Activated CD8-positive, alpha-beta T cell treated with anti-CD3 and anti-CD28 coated beads for 36 hours (primary cell): ENCODE measurements at regions not wholly inside any gene's neighbourhood (a gene's known extent, or its start where the extent isn't known, plus 50 kb on each side); places are given as distances from the start of the nearest gene placed in this dataset.

Source experiments
- ATAC-seq: fragments of 200-7000 bp; cut with Tn5 transposase; one replicate; pipeline ENCODE4 v1.10.0; 2021; ENCODE audit warnings: mild to moderate bottlenecking, moderate library complexity
- CTCF ChIA-PET: fragments of 350-600 bp; sonication (Branson Sonifier 250); formaldehyde crosslinking; loops from one replicate; lab custom pipeline; 2021; ENCODE audit warnings: antibody characterized with exemption; lab: Charles Lee
- POLR2A ChIA-PET: fragments of 350-600 bp; sonication (Branson Sonifier 250); formaldehyde crosslinking; loops from one replicate; lab custom pipeline; 2021; ENCODE audit warnings: antibody characterized with exemption; lab: Charles Lee
- DNase-seq: peaks from one replicate; pipeline ENCODE4 v3.0.0-alpha.2; 2020
- H3K27ac Mint-ChIP-seq: one replicate; pipeline ENCODE4 v1.8.0; 2021; ENCODE audit warnings: mild to moderate bottlenecking, mixed read lengths
- H3K27me3 Mint-ChIP-seq: one replicate; pipeline ENCODE4 v1.8.0; 2021; ENCODE audit warnings: mixed read lengths
- H3K36me3 Mint-ChIP-seq: one replicate; pipeline ENCODE4 v1.8.0; 2021; ENCODE audit warnings: low read depth, mixed read lengths
- H3K4me1 Mint-ChIP-seq: one replicate; pipeline ENCODE4 v1.8.0; 2021; ENCODE audit warnings: low read depth, mixed read lengths
- H3K4me3 Mint-ChIP-seq: one replicate; pipeline ENCODE4 v1.8.0; 2021; ENCODE audit warnings: mild to moderate bottlenecking, moderate library complexity, mixed read lengths
- H3K9me3 Mint-ChIP-seq: one replicate; pipeline ENCODE4 v1.8.0; 2021; ENCODE audit warnings: mixed read lengths
- intact Hi-C: fragments of 100-400 bp; cut with micrococcal nuclease; formaldehyde crosslinking; loops from one replicate; pipeline ENCODE4 v1.10.0; 2022
- TF ChIP-seq, protein P1 (sequence below): fragments of 200-600 bp; IDR thresholded peaks from one replicate; pipeline ENCODE4 v1.8.0; 2022; ENCODE audit warnings: antibody characterized with exemption, mild to moderate bottlenecking

DNA sequence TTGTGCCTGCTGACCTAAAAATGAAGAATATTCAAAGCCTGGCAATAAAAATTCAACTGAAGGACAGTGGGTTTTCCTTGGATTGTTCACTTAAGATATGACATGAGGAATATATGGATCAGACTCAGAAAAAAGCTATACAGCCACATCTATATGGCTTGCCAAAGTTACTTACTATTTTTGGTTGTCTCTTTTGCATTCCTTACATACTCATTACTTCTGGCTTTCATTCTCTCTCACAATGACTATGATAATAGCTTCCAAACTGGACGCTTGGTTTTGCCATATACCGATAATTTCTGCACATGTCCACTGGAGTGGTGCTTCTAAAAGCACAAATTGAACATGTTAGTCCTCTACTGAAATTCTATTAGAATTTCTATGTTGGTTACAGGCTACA lies 664.9 kb downstream of the CDH8 start:
- CTCF ChIA-PET, result no interaction called here
- peaks cover 15% of the 10 kb centered on the region for H3K9me3 Mint-ChIP-seq
- H3K4me1 Mint-ChIP-seq, result no peaks in the 10 kb centered on the region
- intact Hi-C loops, result no loop called here
- TF ChIP-seq, protein P1, sequence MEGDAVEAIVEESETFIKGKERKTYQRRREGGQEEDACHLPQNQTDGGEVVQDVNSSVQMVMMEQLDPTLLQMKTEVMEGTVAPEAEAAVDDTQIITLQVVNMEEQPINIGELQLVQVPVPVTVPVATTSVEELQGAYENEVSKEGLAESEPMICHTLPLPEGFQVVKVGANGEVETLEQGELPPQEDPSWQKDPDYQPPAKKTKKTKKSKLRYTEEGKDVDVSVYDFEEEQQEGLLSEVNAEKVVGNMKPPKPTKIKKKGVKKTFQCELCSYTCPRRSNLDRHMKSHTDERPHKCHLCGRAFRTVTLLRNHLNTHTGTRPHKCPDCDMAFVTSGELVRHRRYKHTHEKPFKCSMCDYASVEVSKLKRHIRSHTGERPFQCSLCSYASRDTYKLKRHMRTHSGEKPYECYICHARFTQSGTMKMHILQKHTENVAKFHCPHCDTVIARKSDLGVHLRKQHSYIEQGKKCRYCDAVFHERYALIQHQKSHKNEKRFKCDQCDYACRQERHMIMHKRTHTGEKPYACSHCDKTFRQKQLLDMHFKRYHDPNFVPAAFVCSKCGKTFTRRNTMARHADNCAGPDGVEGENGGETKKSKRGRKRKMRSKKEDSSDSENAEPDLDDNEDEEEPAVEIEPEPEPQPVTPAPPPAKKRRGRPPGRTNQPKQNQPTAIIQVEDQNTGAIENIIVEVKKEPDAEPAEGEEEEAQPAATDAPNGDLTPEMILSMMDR, result no peak
- ATAC-seq (no peak), DNase-seq (no peak)
- H3K4me3 Mint-ChIP-seq, result no peak overlapping the region
- no peaks in the 10 kb centered on the region for H3K27me3 Mint-ChIP-seq
- H3K36me3 Mint-ChIP-seq, result no peaks in the 10 kb centered on the region
- POLR2A ChIA-PET, result no interaction called here
- no peak overlapping the region for H3K27ac Mint-ChIP-seq

DNA sequence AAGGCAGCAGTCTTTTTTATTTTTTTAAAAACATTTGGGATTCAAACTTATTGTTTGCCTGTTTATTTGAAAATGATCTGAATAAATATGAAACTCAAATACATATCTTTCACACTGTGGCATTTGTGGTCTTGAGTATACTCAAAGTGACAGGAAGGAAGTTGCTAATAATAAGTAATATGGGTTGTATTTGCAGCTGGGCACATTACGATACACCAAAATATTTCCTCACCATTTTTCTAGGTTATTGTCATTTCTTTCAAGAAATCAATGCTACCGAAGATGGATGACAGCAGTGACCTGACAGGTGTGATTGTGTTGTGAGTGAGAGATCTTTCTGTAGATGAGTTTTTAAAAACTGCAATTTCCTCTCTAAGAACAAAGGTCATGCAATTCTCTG lies 665.7 kb downstream of the CDH8 start:
- Mint-ChIP-seq H3K27ac (no peak overlapping the region), H3K4me3 (no peak overlapping the region), H3K36me3 (no peaks in the 10 kb centered on the region), H3K4me1 (no peaks in the 10 kb centered on the region), H3K9me3 (peaks cover 15% of the 10 kb centered on the region), H3K27me3 (no peaks in the 10 kb centered on the region)
- ATAC-seq (no peak), DNase-seq (no peak)
- ChIA-PET POLR2A (no interaction called here), CTCF (no interaction called here)
- intact Hi-C loops, result no loop called here
- TF ChIP-seq, protein P1, result no peak

DNA sequence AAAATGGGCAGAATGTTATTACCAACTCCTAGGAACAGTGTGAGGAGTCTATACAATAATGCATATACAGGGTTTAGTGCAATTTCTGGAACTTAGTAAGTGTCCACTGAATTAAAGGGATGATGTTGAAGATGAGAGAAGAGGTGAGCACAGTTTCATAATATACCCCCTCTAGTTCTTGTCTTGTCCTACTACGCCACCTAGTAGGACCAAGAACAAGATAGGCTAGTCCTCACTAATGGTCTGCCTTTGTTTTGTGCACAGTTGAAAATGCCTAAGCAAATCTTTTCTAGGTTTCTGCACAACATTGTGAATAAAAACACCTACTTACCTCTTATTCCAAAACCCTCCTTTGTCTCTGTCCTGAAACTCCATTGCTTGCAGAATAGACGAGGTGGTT lies 670.2 kb downstream of the CDH8 start:
- TF ChIP-seq, protein P1, result no peak
- intact Hi-C loops, result no loop called here
- ATAC-seq (no peak), DNase-seq (no peak)
- Mint-ChIP-seq H3K27ac (no peak overlapping the region), H3K4me1 (no peaks in the 10 kb centered on the region), H3K9me3 (peaks cover 15% of the 10 kb centered on the region), H3K4me3 (no peak overlapping the region), H3K36me3 (no peaks in the 10 kb centered on the region), H3K27me3 (no peaks in the 10 kb centered on the region)
- ChIA-PET POLR2A (no interaction called here), CTCF (no interaction called here)

DNA sequence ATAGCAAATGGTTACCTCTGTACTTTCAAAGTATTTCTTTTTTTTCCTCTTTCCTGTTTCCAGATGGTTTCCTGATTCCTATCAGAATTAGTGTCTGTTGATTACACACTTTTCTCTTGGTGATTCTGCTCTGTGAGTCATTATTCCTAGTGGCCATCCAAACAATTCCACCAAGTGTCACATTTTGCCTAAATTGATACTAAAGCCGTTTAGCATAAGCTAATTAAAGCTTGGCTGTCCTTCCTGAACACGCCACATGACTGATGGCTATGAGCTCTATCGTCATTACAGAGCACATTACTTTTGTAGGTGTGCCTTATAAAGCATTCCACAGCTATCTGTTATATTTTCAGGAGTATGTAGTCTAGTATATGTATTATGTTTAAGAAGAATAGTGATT lies 671.2 kb downstream of the CDH8 start:
- H3K4me1 Mint-ChIP-seq, result no peaks in the 10 kb centered on the region
- no peaks in the 10 kb centered on the region for H3K36me3 Mint-ChIP-seq
- intact Hi-C loops, result no loop called here
- ChIA-PET CTCF (no interaction called here), POLR2A (no interaction called here)
- DNase-seq (no peak), ATAC-seq (no peak)
- no peak overlapping the region for H3K27ac Mint-ChIP-seq
- peaks cover 15% of the 10 kb centered on the region for H3K9me3 Mint-ChIP-seq
- H3K27me3 Mint-ChIP-seq, result no peaks in the 10 kb centered on the region
- TF ChIP-seq, protein P1, result no peak
- H3K4me3 Mint-ChIP-seq, result no peak overlapping the region

DNA sequence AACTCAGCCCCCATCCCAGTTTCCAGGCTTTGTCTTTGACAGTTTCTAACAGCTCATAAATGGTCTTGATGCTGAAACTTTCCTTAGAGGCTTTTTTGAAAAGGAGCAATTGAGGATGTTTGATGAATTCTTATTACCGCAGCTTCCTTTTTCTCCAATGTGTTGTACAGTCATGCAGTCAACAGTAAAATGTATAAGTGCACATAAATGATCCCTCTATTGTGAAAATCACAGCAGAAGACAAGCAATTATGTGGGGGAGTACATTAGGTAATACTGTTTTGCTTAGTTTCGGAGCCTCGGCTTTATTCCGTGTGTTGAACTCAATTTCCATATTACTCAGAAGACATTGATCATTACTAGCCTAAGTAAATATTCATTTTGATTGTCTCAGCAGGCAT lies 673.7 kb downstream of the CDH8 start:
- ChIA-PET CTCF (interaction anchor here (0.6 kb wide), 1 partner anchor 886 kb away, joined by 3 read pairs; no protein-coding TSS in a partner anchor), POLR2A (no interaction called here)
- DNase-seq (no peak), ATAC-seq (no peak)
- H3K27ac Mint-ChIP-seq, result no peak overlapping the region
- no peaks in the 10 kb centered on the region for H3K36me3 Mint-ChIP-seq
- no peaks in the 10 kb centered on the region for H3K27me3 Mint-ChIP-seq
- H3K4me3 Mint-ChIP-seq, result no peak overlapping the region
- TF ChIP-seq, protein P1, result no peak
- intact Hi-C loops, result no loop called here
- H3K9me3 Mint-ChIP-seq, result peaks cover 23% of the 10 kb centered on the region
- no peaks in the 10 kb centered on the region for H3K4me1 Mint-ChIP-seq
